Fibroblast of mammary gland (primary cell): ENCODE measurements at regions not wholly inside any gene's neighbourhood (a gene's known extent, or its start where the extent isn't known, plus 50 kb on each side); places are given as distances from the start of the nearest gene placed in this dataset.

Source experiments
- DNase-seq: peaks from one replicate; pipeline ENCODE4 v3.0.0-alpha.2; 2010; ENCODE audit warnings: low read depth
- H3K4me3 ChIP-seq: 2 replicates; pipeline ENCODE4 v1.5.1; 2011; ENCODE audit warnings: low read depth, mild to moderate bottlenecking, low read length, moderate library complexity; ENCODE audit not compliant: control insufficient read depth
- CTCF ChIP-seq: conservative IDR thresholded peaks from 2 replicates; pipeline ENCODE4 v1.5.1; 2011; ENCODE audit warnings: low read depth, low read length, inconsistent platforms; ENCODE audit not compliant: control insufficient read depth, insufficient read depth

GRCh38 chr1:8244304-8244703, 73.6 kb upstream of the SLC45A1 start:
- DNase-seq = no peak
- H3K4me3 ChIP-seq = no peak overlapping the region
- no peak for TF ChIP-seq CTCF

GRCh38 chr1:8242498-8242897, 75.4 kb upstream of the SLC45A1 start:
- no peak for TF ChIP-seq CTCF
- H3K4me3 ChIP-seq = no peak overlapping the region
- no peak for DNase-seq

GRCh38 chr1:8241417-8242014, 76.4 kb upstream of the SLC45A1 start:
- DNase-seq = no peak
- no peak for TF ChIP-seq CTCF
- no peak overlapping the region for H3K4me3 ChIP-seq

- no peak for TF ChIP-seq CTCF
- H3K4me3 ChIP-seq = no peak overlapping the region
- peak; percentile 30 for DNase-seq
Measured at GRCh38 chr1:8239306-8240023, 78.4 kb upstream of the SLC45A1 start.

GRCh38 chr1:8239039-8239305, 78.9 kb upstream of the SLC45A1 start:
- peak; percentile 46 for TF ChIP-seq CTCF
- no peak overlapping the region for H3K4me3 ChIP-seq
- peak; percentile 75 for DNase-seq

- DNase-seq = peak; percentile 98
- no peak for TF ChIP-seq CTCF
- H3K4me3 ChIP-seq = no peak overlapping the region
Measured at GRCh38 chr1:8238141-8239038, 79.5 kb upstream of the SLC45A1 start.
